ENCODE measurements at regions not wholly inside any gene's neighbourhood (a gene's known extent, or its start where the extent isn't known, plus 50 kb on each side); places are given as distances from the start of the nearest gene placed in this dataset.

- no peak for DNase-seq (ENCODE audit: low spot score)
- no peak for TF ChIP-seq CTCF (IDR thresholded peaks at IDR 0.05; ENCODE audit: borderline replicate concordance, control extremely low read depth, extremely low read depth, insufficient read depth, missing control alignments)
- in situ Hi-C loops (cut with MboI; ENCODE audit: low sequenced_read_pairs, unreplicated experiment): no loop called here
Observed at GRCh38 chr9:75623462-75623861, 267.0 kb upstream of the PCSK5 start.

DNA sequence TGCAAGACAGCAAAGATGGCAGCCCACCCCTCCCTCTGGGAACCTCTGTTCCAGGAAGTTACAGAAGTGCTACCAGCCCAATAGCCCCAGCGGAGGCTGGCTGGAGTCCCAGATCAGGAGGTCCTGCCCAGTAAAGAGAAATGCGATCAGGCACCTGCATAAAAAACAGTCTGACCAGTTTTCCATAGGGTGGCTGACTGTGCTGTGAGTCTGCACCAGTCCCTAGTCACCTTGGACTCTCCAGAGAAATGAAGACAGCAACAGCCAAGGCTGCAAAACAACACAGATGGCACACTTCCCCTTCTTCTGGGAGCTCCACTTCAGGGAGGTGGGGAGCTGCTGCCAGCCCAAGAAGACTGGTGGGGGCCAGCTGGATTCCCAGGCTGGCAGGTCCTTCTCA, 265.5 kb upstream of the PCSK5 start:
- in situ Hi-C loops (cut with MboI; ENCODE audit: low sequenced_read_pairs, unreplicated experiment): no loop called here
- DNase-seq (ENCODE audit: low spot score): no peak
- TF ChIP-seq CTCF (IDR thresholded peaks at IDR 0.05; ENCODE audit: borderline replicate concordance, control extremely low read depth, extremely low read depth, insufficient read depth, missing control alignments): no peak

GRCh38 chr9:75626860-75627259, 263.6 kb upstream of the PCSK5 start:
- in situ Hi-C loops (cut with MboI; ENCODE audit: low sequenced_read_pairs, unreplicated experiment): no loop called here
- TF ChIP-seq CTCF (IDR thresholded peaks at IDR 0.05; ENCODE audit: borderline replicate concordance, control extremely low read depth, extremely low read depth, insufficient read depth, missing control alignments): no peak
- DNase-seq (ENCODE audit: low spot score): no peak

GRCh38 chr9:75628952-75629351, 261.5 kb upstream of the PCSK5 start:
- no peak for DNase-seq (ENCODE audit: low spot score)
- no peak for TF ChIP-seq CTCF (IDR thresholded peaks at IDR 0.05; ENCODE audit: borderline replicate concordance, control extremely low read depth, extremely low read depth, insufficient read depth, missing control alignments)
- in situ Hi-C loops (cut with MboI; ENCODE audit: low sequenced_read_pairs, unreplicated experiment): no loop called here

DNA sequence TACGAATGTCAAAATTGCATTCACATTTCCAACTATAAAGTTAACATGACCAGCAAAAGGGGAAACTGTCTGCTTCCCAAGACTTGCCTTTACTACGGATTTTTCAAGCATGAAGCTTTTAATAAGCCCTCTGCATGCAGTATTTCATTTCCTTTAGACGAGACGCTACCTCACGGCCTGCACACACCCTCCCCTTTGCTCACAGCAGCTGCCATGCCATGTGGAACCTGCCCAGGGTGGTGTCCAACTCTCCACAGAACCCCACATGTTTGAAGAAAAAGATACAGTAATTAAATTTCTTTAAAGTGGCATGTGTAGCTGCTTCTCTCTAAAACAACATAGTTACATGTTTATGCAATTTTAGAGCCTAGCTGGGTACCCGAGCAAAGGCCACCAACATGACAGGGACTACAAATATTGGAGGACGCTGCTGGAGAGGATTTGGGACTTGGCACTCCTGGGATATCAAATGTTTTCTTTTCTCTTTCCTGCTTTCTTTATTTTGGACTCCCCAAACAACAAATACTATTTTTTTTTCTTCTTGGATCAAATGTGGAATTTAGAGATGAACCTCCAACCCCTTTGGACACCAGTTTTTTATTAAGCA, 256.9 kb upstream of the PCSK5 start:
- DNase-seq (ENCODE audit: low spot score): no peak
- TF ChIP-seq CTCF (IDR thresholded peaks at IDR 0.05; ENCODE audit: borderline replicate concordance, control extremely low read depth, extremely low read depth, insufficient read depth, missing control alignments): no peak
- in situ Hi-C loops (cut with MboI; ENCODE audit: low sequenced_read_pairs, unreplicated experiment): no loop called here

DNA sequence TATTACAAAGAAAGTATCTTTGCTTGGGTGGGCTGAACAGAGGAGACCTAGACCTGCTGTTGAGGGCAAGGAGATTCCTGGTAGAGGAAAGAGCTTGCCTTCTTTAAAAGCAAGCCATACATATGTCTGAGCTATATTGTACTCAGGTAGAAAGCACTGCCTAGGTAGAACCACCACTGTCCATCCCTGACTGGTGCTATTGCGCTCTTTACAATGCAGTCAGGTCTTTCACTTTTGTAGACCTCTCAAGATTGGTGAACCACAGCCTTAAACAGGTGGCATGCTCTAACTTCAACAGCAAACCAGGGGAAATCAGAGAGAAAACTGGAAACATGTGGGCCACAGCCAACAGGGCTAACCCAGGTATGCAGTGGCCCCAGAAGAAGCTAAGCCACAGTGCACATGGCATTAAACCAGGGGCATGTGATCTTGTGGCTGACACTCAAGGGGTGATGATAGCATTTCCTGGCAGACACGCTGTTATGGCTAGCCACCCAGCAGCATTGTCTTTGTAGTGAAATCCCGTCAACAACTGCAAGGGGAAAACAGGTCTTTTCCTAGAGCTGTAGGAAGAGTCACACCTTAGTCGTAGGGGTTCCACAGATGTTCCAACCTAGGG, 253.9 kb upstream of the PCSK5 start:
- DNase-seq (ENCODE audit: low spot score): no peak
- TF ChIP-seq CTCF (IDR thresholded peaks at IDR 0.05; ENCODE audit: borderline replicate concordance, control extremely low read depth, extremely low read depth, insufficient read depth, missing control alignments): no peak
- in situ Hi-C loops (cut with MboI; ENCODE audit: low sequenced_read_pairs, unreplicated experiment): no loop called here

All from GM13976 (cell line).